SK-N-SH treated with all-trans-retinoic acid at 6 μM for 48 hours (cell line): ENCODE measurements at regions not wholly inside any gene's neighbourhood (a gene's known extent, or its start where the extent isn't known, plus 50 kb on each side); places are given as distances from the start of the nearest gene placed in this dataset.

Experiments
- ARNTL ChIP-seq: fragments of 450-650 bp; formaldehyde crosslinking; IDR thresholded peaks from 2 replicates; pipeline ENCODE4 v1.5.0; 2020; ENCODE audit warnings: low read depth, mild to moderate bottlenecking, moderate library complexity, borderline replicate concordance
- BACH2 ChIP-seq: fragments of 250-450 bp; sonication (Bioruptor Pico); IDR thresholded peaks from 2 replicates; pipeline ENCODE4 v1.9.0; 2021; ENCODE audit warnings: mild to moderate bottlenecking, borderline replicate concordance
- ESRRG ChIP-seq: fragments of 250-450 bp; sonication (Bioruptor Pico); IDR thresholded peaks from 2 replicates; pipeline ENCODE4 v1.6.1; 2021; ENCODE audit warnings: mild to moderate bottlenecking
- OSR1 ChIP-seq: fragments of 250-450 bp; sonication (Bioruptor Pico); IDR thresholded peaks from 2 replicates; pipeline ENCODE4 v1.8.0; 2022; ENCODE audit warnings: moderate library complexity, mild to moderate bottlenecking, inconsistent platforms
- PATZ1 ChIP-seq: fragments of 250-450 bp; sonication (Bioruptor Pico); IDR thresholded peaks from 2 replicates; pipeline ENCODE4 v1.8.0; 2020; ENCODE audit warnings: mild to moderate bottlenecking, moderate library complexity, borderline replicate concordance
- RARB ChIP-seq: fragments of 250-450 bp; sonication (Bioruptor Pico); IDR thresholded peaks from 2 replicates; pipeline ENCODE4 v1.8.0; 2021; ENCODE audit warnings: mild to moderate bottlenecking, moderate library complexity
- SNAI2 ChIP-seq: fragments of 250-450 bp; sonication (Bioruptor Pico); IDR thresholded peaks from 2 replicates; pipeline ENCODE4 v1.5.0; 2020; ENCODE audit warnings: mild to moderate bottlenecking, moderate library complexity
- TOX ChIP-seq: fragments of 250-450 bp; sonication (Bioruptor Pico); IDR thresholded peaks from 2 replicates; pipeline ENCODE4 v1.8.0; 2021; ENCODE audit warnings: mild to moderate bottlenecking, moderate library complexity, borderline replicate concordance
- TSHZ2 ChIP-seq: fragments of 250-450 bp; sonication (Bioruptor Pico); IDR thresholded peaks from 2 replicates; pipeline ENCODE4 v1.5.0; 2020; ENCODE audit warnings: mild to moderate bottlenecking, moderate library complexity

GRCh38 chr21:32181457-32181856 lies 97.4 kb downstream of the MIS18A start:
- no peak for TF ChIP-seq SNAI2 (CRISPR knock-in tag)
- no peak for TF ChIP-seq ESRRG (CRISPR knock-in tag)
- TF ChIP-seq BACH2 (CRISPR knock-in tag), result no peak
- TF ChIP-seq TSHZ2 (CRISPR knock-in tag), result no peak
- no peak for TF ChIP-seq OSR1
- TF ChIP-seq PATZ1 (CRISPR knock-in tag), result no peak
- TF ChIP-seq RARB, result no peak
- no peak for TF ChIP-seq ARNTL (CRISPR knock-in tag)
- no peak for TF ChIP-seq TOX (CRISPR knock-in tag)
